NCI-H1694 (cell line): ENCODE measurements at regions not wholly inside any gene's neighbourhood (a gene's known extent, or its start where the extent isn't known, plus 50 kb on each side); places are given as distances from the start of the nearest gene placed in this dataset.

Experiments
- DNase-seq: peaks from one replicate; lab custom pipeline; 2025; lab: John Stamatoyannopoulos, UW

DNA sequence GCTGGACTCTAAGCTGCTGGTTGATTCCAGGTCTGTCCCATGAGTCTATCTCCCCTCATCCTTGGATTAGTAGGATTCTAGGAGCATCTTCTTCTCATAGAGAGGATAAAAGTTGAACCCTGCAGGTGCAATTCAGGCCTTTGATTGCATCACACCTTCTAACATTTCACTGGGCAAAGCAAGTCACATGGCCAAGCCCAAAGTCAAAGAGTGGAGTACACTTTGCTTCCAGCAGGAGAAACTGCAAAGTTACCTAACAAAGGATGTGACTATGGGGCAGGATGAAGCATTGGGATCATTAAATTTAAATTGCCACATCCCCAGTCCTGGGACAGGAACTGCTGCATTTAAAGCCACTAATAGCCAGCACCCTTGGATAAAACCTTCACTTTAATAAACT is 51.0 kb upstream of the EGFLAM start:
- no peak for DNase-seq

DNA sequence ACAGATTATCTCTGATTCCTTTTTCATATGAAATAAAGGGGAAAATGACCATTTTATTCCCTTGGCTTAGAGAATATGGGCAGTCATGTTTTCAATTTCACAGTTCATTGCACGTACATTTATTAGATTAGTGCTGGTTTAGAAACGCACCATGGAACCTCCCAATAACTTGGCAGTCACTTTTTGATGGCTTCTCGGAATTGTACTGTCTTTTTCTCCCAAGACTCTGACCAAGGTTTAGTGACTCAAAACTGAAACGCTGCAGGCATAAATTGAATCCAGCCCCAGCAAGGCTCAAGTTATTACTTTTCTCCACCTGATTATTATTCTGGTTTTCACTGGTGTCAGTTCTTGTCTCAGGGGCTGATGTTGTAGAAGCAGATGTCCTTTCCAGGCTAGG is 55.6 kb upstream of the EGFLAM start:
- no peak for DNase-seq

DNA sequence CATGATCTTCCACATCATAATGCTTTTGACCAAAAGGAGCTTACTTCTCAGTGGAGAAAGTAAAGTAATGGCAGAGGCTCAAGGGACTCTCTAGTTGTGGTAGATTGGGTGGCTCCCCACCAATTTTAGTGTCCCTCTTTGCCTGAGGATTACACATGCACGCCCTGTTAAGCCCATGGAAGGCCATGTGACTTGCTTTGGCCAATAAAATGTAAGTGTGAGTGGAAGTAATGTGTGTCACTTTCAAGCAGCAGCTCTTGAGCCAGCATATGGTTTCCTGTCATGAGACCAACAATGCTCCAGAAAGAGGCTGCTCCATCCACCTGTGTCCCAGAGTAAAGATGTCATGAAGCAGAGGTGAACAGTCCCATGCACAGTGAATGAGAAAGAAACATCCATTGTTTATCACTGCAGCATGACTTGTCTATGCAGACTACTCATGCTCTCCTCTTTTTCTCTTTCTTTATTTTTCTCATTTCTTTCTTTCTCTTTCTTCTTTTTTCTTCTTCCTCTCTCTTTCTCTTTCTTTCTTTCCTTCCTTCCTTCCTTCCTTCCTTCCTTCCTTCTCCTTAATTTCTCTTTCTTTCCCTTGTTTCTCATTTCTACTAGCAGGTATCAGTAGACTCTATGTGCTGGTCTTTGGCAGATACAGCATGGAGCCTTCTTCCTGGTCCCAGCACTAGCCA is 57.3 kb upstream of the EGFLAM start:
- DNase-seq = no peak

DNA sequence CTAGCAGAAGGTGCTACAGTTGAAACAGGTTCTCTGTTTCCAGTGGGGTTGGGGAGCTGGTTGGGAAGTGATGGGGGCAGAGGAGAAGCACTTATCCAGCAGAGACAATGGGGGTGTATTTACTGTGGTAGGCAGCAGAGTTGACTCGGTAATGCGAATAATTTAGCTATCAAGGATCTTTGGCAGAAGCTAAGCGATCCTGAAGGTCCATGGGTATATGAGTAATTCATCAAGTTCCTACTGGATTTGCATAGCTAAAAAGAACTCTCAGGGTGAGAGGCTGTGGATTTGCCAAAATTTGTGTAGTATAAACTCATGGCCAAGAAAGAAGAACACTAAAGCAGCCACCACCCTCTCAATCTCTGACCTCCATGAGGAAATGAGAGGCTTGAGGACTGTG is 61.2 kb upstream of the EGFLAM start:
- DNase-seq = no peak

DNA sequence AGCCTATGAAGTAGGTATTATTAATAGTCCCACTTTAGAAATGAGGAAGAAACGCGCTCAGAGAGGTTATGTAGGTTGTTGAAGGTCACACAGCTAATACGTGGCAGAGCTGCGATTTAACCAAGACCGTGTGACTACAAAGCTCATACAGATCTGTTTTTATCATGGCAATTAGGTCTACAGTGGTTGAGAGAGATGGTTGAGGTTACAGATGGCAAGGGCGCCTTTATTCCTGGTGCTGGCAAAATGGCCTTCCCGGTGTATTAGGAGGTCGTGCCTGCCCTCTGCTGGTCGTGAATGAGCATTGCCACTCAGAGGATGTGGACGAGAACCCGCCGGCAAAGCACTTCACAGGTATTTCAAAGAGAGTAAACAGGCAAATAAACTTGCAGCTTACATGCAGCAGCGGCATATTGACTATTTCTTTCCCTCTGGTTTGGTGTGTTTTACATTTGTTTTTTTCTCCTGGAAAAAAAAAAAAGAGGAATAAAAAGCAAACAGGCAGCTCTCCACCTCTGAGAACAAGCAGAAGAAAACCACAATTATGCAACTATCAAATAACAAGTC is 65.3 kb upstream of the EGFLAM start:
- DNase-seq = peak; percentile 84

DNA sequence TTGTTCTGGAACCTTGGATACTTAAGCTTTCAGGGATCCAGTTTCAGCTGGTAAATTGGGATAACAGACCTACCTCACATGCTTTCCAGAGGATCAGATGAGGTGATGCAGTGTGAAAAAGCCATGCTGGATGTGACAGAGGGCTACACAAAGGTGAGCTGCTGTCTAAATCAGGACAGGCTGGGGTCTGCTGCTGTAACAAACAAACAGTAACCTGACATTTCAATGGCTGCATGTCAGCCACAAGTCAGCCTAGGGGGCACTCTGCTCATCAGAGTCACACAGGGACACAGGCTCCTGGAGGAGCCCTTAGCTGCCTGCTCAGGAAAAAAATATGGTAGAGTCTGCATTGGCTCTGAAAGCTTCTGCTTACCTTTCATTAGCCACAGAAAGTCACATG is 66.7 kb upstream of the EGFLAM start:
- DNase-seq = no peak

DNA sequence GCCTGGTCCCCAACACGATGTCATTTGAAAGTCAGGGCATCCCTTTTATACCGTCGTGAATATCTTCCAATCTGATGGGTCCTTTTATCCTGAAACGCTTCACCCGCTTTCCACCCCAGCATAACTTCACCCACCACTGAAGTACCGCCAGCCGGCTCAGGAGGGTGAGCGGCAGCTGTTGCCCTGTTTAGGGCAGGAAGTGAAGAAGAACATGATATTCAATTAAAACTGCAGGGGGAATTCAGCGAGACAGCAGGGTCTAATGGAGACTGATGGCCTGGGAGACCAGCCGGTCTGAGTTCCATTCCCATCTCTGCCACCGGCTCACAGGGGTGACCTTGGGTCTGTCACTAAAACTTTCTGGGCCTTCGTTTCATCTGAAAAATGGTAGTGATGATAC is 68.2 kb upstream of the EGFLAM start:
- DNase-seq = no peak

DNA sequence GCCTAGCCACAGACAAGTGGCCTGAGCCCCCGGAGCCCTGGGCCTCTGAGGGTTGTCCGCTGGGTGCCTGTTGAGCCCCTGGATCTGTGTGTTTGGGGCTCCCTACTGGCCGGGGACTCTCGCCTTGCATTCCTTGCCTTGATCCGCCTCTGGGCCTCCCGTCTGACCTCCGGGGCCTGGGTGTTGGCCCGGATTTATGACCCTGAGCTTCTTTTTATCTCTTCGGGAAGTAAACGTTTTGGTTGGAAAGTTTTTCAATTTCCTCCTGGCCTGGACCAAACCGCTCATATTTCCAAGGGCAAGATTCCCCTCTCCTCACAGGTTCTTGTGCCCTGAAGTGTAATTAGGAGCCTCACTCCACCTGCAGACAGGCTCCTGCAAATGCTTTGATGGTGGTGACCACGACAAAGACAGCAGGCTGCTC is 69.3 kb upstream of the EGFLAM start:
- no peak for DNase-seq

DNA sequence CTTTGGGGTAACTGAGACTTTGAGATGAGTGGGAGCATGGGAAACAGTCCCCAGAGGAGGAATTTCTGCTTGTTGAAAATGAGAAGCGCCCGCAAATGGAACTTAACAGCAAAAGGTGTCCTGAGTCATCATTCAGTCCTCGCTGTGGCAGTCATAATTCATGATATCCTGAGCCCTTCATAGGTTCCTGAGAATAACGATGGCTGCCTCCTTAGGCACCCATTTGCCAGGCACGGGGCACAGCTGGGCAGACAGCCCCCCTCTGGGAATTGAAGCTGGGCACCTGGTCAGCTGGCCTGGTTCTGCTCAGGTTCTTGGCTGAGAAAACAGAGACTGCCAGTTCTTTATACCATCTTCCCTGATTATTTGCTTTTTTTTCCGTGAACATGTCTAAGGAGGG is 69.8 kb upstream of the EGFLAM start:
- DNase-seq = no peak

DNA sequence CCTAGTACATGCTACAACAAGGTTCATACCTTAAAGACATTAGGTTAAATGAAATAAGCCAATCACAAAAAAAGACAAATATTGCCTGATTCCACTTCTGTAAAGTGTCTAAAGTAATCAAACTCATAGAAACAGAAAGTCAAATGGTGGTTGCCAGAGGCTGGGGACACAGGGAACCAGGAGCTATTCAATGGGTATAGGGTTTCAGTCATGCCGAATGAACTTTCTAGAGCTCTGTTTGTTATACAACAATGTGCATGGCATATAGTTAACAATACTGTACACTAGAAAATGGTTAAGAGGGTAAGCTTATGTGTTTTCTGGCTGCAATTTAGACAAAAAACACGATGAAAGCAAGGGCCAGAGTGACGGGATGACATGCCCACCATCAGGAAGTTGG is 70.8 kb upstream of the EGFLAM start:
- DNase-seq = no peak

DNA sequence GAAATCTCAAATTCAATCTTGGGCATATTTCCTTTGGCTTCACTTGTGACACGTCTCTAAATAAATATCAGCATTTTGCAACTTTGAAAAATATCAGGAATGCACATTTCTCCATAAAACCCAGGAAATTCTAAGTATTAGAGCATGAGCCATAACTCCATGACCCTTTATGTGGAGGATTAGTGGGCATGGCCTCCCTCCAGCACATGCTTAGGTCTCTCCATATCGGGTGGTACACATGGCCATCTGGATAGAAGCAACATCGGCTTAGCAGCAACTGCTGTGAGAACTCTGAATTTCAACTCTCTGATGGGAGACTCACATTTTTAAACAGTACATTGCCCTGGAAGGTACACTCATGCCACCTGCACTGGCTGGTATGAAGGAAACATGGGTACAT is 73.7 kb upstream of the EGFLAM start:
- DNase-seq = no peak

DNA sequence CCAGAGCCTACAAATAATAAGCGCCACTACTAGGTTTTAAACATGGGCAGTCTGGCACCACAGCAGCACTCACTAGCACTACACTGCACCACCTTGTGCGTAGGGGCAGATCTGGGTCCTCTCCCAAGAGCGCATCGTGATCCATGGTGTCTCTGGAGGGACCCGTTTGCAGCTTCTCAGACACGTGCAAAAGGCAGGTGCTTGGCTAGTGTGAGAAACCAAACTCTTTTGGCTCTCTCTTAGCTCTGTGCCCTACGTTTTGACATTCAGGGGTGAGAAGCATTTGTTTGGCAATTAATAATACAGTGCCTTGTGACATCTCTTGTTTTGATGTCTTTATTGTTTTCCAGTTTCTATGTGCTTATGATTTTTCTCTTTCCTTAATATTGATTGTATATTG is 75.4 kb upstream of the EGFLAM start:
- DNase-seq = no peak

DNA sequence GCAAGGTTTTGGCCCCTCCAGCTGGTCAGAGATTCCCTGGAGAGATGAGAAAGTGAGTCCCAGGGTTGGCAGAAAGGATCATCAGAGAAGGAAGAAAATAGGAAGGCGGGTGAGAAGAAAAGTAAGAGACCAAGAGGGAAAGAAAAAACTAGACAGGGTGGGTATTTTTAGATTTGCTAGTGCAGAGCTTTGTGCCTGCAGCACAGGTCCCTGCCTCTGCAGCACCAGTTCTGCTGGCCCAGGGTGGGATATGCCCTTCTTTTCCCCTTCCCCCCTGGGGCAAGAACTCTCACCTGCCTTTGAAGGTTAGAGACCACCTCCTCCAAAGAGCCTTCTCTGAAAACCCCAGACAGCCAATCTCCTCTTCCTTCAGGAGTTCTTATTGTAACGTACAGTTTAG is 90.3 kb upstream of the EGFLAM start:
- no peak for DNase-seq

DNA sequence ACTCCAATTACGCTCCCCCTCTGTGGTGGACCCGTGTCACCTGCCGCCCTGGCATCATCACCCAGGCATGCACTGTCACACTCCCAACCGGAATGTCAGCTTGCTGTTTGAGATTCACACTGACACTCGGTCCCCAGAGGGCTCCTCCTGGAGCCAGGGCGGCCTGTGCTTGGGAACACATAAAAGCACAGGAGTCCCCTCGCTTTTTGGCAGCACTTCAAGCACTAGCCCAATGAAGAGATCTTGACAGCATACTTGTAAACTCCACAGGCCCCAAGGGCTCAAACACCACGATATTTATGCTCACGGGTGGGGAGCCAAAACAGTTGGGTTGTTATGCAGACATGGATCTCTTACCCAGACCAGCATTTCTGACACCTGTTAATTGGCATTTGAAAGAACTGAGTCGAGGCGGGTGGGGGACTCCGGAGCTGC is 90.8 kb upstream of the EGFLAM start:
- DNase-seq = no peak

DNA sequence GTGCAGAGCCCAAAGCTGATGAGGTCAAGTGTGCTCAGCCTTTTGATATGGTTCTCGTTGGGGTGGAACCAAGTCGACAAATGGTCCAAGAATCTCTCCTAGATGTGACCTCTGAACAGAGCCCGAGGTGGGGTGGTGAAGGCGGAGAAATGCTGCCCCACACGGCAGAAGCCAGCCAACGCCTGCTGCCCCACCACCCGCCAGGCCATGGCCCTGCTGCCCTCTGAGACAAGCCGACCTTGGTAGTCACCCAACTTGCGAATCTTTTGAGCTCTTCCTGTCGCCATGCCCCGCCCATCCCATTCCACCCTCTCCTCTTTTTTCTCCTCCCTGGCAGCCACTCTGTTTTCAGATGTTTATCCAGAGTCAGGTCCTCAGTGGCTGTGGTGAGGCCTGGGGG is 91.5 kb upstream of the EGFLAM start:
- no peak for DNase-seq

DNA sequence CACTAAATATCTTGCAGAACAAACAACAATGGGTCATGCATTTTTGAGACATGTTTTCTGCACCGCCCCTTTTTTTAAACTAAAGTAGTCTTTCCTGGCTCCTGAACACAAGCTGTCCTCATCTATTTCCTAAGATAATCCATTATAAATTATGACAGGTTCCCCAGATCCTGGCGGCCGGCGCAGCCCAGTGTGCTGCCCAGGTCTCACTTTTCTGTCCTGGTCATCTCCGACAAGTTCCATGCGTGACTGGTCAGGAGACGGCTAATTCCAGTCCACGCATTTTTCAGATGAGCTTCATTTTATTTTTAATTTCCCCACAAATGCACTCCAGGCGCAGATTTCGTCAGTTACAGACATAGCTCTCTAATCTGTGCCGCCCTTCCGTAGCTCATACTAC is 92.9 kb upstream of the EGFLAM start:
- DNase-seq = no peak

DNA sequence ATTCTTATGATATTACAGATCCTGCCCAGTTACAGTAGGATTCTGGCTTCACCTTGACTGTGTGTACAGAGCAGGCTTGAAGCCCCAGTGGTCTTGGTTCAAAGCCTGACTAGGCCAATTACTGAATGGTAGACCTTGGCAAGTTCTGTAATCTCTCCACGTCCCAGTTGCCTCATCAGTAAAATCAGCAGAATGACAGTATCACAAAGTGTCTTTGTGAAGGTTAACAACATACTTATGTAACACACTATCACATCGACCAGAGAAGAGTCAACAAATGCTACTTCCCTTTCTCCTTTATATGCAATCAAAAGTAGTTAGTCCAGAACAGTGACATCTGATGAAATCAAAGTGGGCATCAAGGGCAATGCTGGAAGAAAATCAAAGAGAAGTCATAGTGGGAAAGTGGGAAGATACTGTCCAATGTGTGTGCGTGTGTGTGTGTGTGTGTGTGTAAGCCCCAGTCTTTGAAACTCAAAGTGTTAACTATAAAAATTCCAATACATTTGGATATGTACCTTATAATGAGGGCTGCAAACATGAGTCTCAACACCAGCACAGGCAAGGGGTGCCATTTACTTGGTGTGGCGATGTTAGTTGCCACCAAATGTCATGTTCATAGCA is 93.5 kb upstream of the EGFLAM start:
- DNase-seq = no peak

DNA sequence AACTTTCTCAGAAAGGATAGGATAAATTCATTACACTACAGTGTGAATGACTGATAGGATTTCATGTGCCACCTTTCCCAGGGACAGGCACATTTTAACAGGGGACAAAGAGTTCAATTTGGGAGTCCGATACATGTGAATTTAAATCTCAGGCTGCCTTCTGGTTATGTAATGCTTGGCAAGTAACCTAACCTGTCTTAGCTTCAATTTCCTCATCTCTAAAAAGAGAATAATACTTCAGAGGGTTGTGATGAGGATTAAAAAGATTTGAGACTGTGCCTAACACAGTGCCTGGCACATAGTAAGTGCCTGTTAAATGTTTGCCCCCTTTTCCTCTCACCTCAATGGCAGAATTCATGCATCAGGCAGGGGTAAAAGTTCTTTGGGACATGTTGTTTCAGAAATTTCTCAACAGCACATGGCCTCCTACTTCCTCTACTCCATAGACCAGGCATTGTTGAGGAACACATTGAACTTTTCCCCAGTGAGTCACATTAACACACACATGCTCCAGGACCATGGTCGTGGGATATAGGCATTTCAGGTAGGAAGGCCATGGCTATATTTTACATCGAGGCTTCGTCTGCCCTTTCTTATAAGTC is 94.6 kb upstream of the EGFLAM start:
- no peak for DNase-seq

DNA sequence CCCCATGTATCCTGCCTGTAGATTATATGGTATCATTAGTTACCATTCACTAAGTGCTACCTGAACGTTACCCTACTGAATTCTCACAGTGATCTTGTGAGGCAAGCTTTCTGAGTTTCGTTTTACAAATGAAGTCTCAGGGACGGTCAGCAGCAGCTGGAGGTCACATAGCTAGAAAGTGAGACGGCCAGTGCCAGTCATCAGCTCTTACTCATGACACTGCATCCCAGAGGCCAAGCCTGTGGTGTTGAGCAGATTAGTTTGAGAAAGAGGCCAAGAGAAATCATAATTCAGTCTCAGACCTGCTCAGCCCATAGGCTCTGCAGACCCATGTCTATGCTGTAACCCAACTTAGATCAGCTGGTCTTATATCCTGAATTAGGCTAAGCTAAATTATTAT is 95.7 kb upstream of the EGFLAM start:
- DNase-seq = no peak

DNA sequence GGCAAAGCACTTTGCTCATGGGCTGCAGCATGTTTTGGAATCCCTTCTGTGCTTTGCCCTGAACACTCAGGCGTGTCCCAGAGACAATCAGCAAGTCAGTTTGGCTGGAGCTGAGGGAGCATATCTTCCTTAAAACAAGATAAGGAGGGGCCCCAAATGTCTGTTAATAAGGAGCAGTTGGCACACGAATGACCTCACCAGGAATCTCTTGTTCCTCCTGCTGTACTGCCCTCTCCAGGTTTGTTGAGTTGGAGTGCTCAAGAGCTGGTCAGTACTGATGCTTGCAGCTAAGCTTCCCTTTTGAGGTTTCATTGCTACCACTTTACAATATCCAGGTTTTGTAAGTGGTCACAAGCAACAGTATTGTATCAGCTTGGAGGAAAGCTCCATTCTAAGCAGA is 101.3 kb upstream of the EGFLAM start:
- DNase-seq = no peak

DNA sequence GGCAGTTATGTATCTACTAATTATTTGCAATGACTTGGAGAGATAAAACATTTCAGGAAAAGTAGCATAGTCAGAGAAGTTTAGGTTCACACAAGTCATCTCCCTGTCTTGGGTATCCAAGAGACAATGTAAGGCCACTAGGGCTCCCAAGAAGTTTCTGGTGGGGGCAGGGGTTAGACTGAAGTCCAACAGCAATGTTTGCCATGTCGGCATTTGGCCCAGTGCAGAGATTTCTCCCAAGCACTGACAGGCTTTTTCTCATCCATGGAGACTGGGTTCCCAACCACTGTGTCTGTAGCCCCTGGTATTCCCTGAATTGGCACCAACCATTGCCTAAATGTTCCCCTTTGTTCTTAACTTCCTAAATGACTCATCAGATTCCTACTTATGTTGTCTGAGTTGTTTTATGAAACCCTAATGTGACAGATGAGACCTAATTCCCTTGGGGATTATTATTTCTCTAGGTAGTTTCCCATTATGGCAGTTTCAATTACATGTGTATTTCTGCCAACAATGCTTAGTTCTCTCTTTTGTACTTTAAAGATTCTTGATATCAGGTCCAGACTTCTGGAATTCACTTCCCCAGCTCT is 103.6 kb upstream of the EGFLAM start:
- DNase-seq = no peak

DNA sequence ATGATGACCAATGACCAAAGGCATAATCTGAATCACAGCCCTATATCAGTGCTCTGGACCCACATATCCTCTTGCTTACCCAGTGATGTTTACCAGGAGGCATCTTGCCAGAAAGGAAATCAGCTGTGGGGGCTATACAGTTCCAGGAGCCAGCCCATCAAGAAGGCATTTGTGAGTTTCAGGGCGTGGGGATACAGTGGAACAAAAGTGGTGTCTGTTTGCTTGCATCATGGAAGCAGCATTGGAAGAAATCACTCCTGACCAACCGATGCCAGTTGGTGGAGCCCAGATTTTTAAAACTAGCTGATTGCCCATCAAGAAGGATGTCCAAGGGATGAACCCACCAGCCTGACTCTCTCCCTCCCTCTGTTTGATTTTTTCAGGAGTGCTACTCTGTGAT is 106.5 kb upstream of the EGFLAM start:
- DNase-seq = no peak

DNA sequence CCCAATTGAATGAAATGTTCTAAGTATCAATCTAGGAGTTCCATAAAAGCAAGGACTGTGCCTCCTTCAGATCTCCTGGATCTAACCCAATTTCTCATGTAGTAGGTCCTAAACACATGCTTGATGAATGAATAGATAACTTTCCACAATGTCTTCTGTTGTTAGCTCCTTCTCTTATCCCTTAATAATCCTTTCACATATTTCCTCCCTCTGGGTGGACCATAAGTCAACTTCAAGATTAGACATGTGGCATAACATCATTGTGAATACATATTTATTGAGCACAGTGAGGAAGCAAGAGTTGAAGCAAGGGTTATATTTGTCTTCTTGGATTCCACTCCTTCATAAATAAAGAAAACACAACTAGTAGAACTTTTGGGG is 108.6 kb upstream of the EGFLAM start:
- no peak for DNase-seq
